Right renal pelvis (tissue), 4 donors: ENCODE measurements at regions not wholly inside any gene's neighbourhood (a gene's known extent, or its start where the extent isn't known, plus 50 kb on each side); places are given as distances from the start of the nearest gene placed in this dataset.
A peak's percentile ranks its signal among the peaks of the same experiment; 100 is the strongest.
"Not testable (repeated sequence)": the region's sequence is repeated elsewhere in the genome, so short reads cannot be mapped to it uniquely, and the experiment has no call there.

Experiments
- DNase-seq, 4 donors: peaks; one replicate each; pipeline ENCODE4 v3.0.0-alpha.2; 2013; ENCODE audit warnings: low read depth in 4 of 4, low spot score in 3 of 4, missing footprints in 1 of 4

- DNase-seq: no peak
Observed at GRCh38 chr10:9987197-9987596, 1030.5 kb upstream of the CELF2 start.

- no peak for DNase-seq
Observed at GRCh38 chr10:9992661-9993060, 1025.0 kb upstream of the CELF2 start.

DNA sequence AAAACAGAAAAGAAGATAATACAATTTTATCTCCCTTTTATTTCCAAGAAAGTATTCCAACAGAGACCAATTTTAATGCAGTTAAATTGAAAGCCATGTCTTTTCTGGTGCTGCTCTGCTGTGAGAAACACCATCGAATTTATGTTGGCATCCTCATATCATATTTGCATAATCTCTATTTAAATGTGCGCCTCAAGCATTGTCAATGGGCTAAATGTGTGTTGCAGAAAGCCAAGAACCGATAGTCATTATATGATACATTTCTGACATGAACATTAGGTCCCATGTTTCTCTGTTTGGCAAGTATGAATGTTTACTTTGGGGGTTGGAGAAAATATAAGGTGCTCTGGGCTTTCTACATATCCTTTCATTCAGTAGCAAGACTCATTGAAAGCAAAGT lies 1023.5 kb upstream of the CELF2 start:
- DNase-seq: no peak

DNA sequence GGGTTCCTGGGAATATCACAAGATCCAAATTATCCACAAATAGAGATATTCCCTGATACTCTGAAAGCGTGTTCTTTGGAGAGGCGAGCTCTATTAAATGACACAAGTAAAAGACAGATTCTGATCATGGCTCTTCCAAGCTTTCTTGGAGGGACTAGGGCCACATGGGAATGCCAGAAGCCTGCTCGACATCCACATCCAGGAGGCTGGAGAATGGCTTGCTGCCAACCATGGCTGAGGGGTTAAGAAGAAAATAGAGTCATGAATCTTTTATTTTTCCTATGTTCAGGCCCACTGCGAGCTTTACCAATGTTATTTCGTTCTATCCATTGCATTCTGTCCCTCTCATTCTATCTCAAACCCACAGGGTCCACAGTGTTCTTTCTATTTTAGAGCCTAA lies 1018.0 kb upstream of the CELF2 start:
- no peak for DNase-seq

DNA sequence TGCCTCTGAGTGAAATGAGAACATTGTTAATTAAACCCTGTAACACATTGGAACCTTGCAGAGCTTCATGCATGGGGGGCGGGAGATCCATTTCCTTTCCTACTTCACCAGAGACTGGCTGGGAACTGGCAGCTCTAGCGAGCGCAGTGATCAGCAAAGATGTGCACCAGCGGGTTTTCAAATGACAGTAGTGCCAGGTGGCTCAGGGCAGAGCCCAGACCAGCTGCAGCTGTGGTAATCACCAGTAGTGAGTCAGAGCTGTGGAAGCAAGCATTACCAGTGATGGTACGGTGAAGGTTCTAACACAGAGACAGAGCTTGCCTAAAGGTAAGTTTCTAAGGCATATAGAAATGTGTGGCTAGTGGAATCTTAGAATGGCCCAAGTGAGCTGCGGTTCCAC lies 1009.7 kb upstream of the CELF2 start:
- no peak for DNase-seq

DNA sequence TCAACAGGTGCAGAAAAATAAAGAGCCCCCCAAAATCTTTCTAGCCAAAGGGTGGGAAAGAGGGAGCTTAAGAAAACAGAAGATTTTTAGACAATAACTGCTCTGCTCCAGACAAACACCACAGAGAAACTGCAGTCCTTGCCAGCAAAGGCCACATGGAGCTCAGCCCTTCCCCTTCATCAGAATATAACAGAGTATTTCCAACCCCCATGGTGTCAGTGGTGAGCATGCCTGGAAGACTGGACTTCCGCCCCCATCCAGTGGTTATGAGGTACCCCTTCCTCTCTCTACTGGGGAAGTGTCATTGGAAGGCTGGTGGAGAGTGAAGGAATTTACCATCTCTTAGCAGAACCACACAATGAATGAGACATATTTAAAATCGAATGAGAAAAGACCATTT lies 1007.3 kb upstream of the CELF2 start:
- DNase-seq: no peak

GRCh38 chr10:10014846-10015245 lies 1002.8 kb upstream of the CELF2 start:
- no peak for DNase-seq

- no peak for DNase-seq
Observed at GRCh38 chr10:10017716-10018115, 1000.0 kb upstream of the CELF2 start.

GRCh38 chr10:10020945-10021344 lies 996.7 kb upstream of the CELF2 start:
- DNase-seq: no peak

GRCh38 chr10:10032991-10033390 lies 984.7 kb upstream of the CELF2 start:
- DNase-seq: no peak

DNA sequence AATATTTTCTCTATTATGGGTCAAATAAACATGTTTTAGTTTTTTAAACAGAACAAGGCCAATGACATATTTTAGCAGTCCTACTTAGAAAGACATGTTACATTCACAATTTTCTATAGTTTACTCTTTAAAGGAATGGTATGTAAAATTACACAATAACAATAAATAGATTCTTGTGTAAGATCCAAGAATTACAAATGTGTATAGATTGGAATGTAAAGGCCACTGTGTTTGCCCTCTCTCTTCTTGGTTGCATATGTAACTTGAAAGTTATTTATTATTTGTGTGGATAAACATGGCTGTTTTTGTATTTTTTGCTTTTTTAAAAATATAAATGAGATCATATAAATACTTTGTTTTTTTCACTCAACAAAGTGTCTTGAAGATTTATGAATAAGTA lies 979.3 kb upstream of the CELF2 start:
- no peak for DNase-seq

DNA sequence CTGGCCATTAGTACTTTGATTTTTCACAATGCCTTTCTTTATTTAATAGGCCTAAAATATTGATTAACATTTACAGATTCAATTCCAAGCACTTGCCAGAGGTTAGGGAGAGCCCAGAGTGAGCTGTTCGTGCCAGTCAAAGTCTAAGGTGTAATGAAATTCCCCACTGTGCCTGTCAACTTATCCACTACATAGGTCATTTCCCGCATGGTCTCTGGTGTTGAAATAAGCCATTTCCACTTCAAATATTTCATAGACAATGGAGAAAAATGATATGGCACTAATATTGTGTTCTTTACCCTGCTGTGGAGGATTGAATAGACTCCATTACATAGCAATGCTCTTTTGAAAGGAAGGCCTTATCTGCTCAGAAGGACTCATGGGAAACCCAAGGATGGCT lies 978.1 kb upstream of the CELF2 start:
- no peak for DNase-seq

DNA sequence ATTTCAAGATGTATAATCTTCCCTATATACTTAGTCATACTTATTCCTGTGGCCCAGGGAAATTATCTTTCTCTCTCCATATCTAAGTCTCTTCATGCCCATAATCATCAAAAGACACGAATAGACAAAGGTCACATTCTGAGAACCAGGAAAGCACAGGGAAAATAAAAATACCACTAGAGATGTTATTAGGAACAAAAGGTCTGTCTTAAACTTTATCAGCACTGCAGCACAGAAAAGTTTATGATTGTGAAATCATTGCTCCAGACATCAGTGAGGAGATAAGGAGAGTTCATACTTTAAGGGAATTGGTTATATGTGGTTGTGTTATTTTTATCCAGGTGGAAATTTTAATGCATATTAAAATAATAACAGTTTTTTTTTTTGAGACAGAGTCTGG lies 974.6 kb upstream of the CELF2 start:
- no peak for DNase-seq

DNA sequence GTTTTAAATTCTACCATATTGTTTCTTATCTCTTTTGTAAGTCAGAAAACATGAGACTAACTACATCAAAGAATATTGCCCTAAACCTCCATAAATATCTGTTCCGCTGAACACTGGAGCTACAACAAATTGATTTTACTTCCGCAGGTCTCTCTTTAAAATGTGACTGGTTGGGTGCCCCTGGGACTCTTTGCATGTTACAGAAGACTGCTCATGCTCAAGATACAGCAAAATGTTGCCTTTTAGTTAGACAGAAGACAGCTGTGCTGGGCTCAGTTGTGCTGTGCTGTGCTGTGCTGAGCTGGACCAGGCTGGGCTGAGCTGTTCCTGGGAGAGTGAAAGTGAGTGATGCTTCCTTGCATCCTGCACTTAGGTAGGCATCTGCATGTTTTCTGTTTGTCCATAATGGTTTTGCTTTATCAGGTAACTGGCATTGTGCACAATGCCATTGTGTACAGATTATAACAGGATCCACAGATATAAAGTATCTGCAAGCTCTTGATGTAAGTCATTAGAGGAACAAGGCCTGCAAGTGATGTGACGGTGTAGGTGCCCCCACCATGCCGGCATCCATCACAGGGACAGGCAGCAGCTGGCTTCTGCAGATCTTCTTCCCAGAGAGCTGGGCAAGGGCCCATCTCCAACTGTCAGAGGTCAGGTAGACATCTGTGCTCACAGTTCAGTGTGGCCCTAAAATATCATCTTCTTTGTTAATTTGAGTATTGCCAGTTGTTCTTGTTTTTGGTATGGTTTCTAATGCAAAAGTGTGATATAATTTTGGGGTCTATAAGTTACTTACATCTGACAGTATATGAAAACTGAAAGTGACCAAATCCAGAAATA lies 972.5 kb upstream of the CELF2 start:
- peak; percentile 42 to 56 (median 44) for DNase-seq

GRCh38 chr10:10045765-10046028 lies 972.0 kb upstream of the CELF2 start:
- no peak for DNase-seq

DNA sequence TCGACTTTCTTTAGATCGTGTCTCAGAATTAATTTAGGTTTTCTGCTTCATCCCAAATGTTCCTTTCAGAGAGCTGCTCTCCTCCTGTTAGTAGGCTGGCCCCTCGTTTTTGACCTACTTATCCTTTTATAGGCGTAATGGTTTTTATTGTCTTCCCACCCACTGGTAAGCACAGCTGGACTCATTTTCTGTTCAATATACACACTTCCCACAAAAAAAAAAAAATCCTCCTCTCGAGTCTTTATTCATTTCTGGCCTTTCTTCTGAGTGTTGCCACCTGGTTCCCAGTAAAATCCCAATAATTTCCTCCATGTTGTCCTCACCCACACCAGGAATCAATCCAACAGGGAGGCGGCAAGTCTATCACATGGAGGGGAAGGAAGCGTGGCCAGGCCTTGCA lies 970.2 kb upstream of the CELF2 start:
- no peak for DNase-seq

- DNase-seq: no peak
Observed at GRCh38 chr10:10053051-10053450, 964.6 kb upstream of the CELF2 start.

DNA sequence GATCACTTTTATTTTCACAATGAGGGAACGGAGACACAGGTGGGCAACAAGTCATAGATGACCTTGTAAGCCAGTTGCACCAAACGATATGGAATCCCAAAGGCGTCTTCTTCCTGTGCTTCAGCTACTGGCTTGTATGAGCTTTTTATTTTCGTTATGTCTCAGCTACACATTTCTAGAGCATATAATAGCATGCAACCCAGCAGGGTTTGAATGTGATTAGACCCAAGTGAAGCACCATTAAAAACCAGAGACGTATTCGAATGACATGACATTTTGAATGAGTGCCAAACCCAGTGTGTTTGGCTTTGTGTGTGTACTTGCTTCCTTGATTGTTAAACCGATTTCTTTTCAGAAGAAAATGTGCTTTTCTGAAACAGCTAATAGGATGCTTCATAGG lies 963.2 kb upstream of the CELF2 start:
- no peak for DNase-seq

GRCh38 chr10:10055656-10056442 lies 961.8 kb upstream of the CELF2 start:
- no peak for DNase-seq

GRCh38 chr10:10056961-10057360 lies 960.7 kb upstream of the CELF2 start:
- DNase-seq: no peak

DNA sequence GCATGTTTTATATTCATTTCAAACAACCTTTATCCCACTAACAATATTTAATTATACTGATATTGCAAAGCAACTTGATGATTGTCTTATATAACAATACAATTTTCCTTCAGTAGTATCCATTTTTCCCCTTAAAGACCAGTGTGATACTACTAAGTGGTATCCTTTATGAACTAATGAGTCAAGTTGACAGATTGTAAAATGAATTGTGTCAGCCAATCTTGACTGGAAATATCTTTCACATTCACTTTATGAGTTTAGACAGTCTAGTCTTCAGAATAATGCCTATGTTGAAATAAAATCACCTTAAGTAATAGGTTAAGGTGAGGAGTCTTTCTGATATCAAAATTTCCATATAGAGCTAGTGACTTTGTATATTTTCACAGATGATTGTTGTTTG lies 950.0 kb upstream of the CELF2 start:
- DNase-seq: no peak

- not testable (repeated sequence) for DNase-seq
Observed at GRCh38 chr10:10074847-10075246, 942.8 kb upstream of the CELF2 start.
